Panc1 (cell line): ENCODE measurements at regions not wholly inside any gene's neighbourhood (a gene's known extent, or its start where the extent isn't known, plus 50 kb on each side); places are given as distances from the start of the nearest gene placed in this dataset.

Source experiments
- CTCF ChIP-seq: fragments of 450-650 bp; IDR thresholded peaks from 2 replicates; pipeline ENCODE4 v1.5.1; 2017; ENCODE audit warnings: mild to moderate bottlenecking
- POLR2AphosphoS5 ChIP-seq: IDR thresholded peaks from 2 replicates; pipeline ENCODE4 v1.6.1; 2012; ENCODE audit warnings: mild to moderate bottlenecking, low read depth, low read length, moderate library complexity
- REST ChIP-seq, 2 experiments: IDR thresholded peaks; 2 replicates each; pipeline ENCODE4 v1.6.1; 2011 to 2012; ENCODE audit warnings: low read depth in 2 of 2, control low read depth in 1 of 2, low read length in 1 of 2, mild to moderate bottlenecking in 1 of 2, moderate library complexity in 1 of 2; ENCODE audit not compliant: insufficient read depth in 1 of 2
- TCF7L2 ChIP-seq: IDR thresholded peaks from 2 replicates; pipeline ENCODE4 v1.6.1; 2011; ENCODE audit warnings: mild to moderate bottlenecking, low read depth, low read length, inconsistent platforms

GRCh38 chr17:65417406-65418221 lies 143.8 kb downstream of the AXIN2 start:
- TF ChIP-seq CTCF (no peak), POLR2AphosphoS5 (no peak), REST (IDR thresholded peaks at IDR 0.05; ENCODE audit: insufficient read depth in 1 of 2, low read depth in 2 of 2, low read length in 1 of 2) (no peak), TCF7L2 (no peak)
